Progenitor cell of endocrine pancreas (in vitro differentiated cells): ENCODE measurements at regions not wholly inside any gene's neighbourhood (a gene's known extent, or its start where the extent isn't known, plus 50 kb on each side); places are given as distances from the start of the nearest gene placed in this dataset.

ENCODE experiments used
- DNase-seq: peaks from one replicate; pipeline ENCODE4 v3.0.0; 2021; ENCODE audit warnings: low spot score; ENCODE audit not compliant: unreplicated experiment
- H3K27ac Mint-ChIP-seq: 2 replicates; pipeline ENCODE4 v1.8.0; 2021; ENCODE audit warnings: mild to moderate bottlenecking, moderate library complexity, mixed read lengths
- H3K27me3 Mint-ChIP-seq: 2 replicates; pipeline ENCODE4 v1.8.0; 2021; ENCODE audit warnings: mixed read lengths
- H3K36me3 Mint-ChIP-seq: 2 replicates; pipeline ENCODE4 v1.8.0; 2022; ENCODE audit warnings: mixed read lengths; ENCODE audit not compliant: insufficient read depth
- H3K4me1 Mint-ChIP-seq: 2 replicates; pipeline ENCODE4 v1.8.0; 2021; ENCODE audit warnings: low read depth, mixed read lengths
- H3K4me3 Mint-ChIP-seq: 2 replicates; pipeline ENCODE4 v1.8.0; 2021; ENCODE audit warnings: low read depth, mild to moderate bottlenecking, moderate library complexity, mixed read lengths
- H3K9me3 Mint-ChIP-seq: 2 replicates; pipeline ENCODE4 v1.8.0; 2021; ENCODE audit warnings: low read depth, mixed read lengths
- TF ChIP-seq, protein P1 (sequence below): fragments of 200-600 bp; sonication (generic); IDR thresholded peaks from one replicate; pipeline ENCODE4 v1.5.0; 2021; ENCODE audit warnings: antibody characterized with exemption, mild to moderate bottlenecking; ENCODE audit not compliant: unreplicated experiment

DNA sequence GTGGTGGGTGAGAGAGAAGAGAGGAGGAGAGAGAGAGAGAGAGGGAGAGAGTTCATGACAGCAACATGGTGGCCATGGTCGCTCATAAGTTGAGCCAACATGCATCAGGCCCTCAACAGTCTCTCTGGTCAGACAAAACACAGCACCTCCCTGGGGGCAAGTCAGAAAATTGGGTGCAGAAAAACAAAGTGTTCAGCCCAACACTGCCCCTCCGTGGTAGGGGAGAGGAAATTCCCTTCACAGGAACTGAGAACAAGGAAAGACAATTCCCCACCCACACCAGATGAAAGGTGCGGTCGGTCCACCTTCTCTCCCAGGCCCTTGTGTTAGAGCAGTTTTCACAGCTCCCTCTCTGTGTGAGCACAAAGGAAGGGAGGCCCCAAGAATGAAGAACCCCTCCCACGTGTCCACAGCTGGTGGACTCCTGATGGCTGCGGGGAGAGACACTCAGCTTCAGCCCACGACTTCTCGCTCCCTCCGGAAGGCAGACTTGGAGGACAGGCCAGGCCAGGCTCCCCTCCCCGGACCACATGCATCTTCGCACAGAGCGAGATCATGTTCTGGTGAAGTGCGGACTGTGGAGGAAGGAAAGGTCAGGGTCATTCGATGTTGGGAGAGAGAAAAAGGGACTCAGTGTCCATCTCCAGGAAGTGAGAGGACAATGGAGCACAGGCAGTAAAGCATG lies 181.7 kb downstream of the ANAPC1 start:
- peak; percentile 17 for DNase-seq
- peak overlapping the region; percentile 73 for H3K27ac Mint-ChIP-seq

DNA sequence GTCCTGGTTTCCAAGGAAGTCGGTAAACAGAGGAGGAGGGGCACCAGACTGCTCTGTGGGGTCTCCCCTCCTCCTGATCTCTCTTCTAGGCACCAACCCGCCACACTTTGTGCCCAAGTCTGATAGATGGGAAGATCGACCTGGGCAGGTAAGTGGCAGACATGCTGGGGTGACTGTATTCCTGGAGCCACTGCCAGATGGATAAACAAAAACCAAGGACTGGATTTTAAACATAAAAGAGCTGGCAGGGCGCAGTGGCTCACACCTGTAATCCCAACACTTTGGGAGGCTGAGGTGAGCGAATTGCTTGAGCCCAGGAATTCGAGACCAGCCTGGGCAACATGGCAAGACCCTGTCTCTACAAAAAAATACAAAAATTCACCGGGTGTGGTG lies 181.2 kb downstream of the ANAPC1 start:
- H3K36me3 Mint-ChIP-seq = no peaks in the 10 kb centered on the region
- no peak overlapping the region for H3K4me3 Mint-ChIP-seq
- H3K4me1 Mint-ChIP-seq = peaks cover 9% of the 10 kb centered on the region
- DNase-seq = no peak
- no peak overlapping the region for H3K27ac Mint-ChIP-seq
- no peaks in the 10 kb centered on the region for H3K27me3 Mint-ChIP-seq
- H3K9me3 Mint-ChIP-seq = no peaks in the 10 kb centered on the region
- TF ChIP-seq, protein P1, sequence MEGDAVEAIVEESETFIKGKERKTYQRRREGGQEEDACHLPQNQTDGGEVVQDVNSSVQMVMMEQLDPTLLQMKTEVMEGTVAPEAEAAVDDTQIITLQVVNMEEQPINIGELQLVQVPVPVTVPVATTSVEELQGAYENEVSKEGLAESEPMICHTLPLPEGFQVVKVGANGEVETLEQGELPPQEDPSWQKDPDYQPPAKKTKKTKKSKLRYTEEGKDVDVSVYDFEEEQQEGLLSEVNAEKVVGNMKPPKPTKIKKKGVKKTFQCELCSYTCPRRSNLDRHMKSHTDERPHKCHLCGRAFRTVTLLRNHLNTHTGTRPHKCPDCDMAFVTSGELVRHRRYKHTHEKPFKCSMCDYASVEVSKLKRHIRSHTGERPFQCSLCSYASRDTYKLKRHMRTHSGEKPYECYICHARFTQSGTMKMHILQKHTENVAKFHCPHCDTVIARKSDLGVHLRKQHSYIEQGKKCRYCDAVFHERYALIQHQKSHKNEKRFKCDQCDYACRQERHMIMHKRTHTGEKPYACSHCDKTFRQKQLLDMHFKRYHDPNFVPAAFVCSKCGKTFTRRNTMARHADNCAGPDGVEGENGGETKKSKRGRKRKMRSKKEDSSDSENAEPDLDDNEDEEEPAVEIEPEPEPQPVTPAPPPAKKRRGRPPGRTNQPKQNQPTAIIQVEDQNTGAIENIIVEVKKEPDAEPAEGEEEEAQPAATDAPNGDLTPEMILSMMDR = no peak

More for the DNA sequence above, 181.7 kb downstream of the ANAPC1 start:
- peaks cover 9% of the 10 kb centered on the region for H3K4me1 Mint-ChIP-seq
- TF ChIP-seq, protein P1 = peak; percentile 62
- no peaks in the 10 kb centered on the region for H3K27me3 Mint-ChIP-seq
- H3K36me3 Mint-ChIP-seq = no peaks in the 10 kb centered on the region
- no peaks in the 10 kb centered on the region for H3K9me3 Mint-ChIP-seq
- no peak overlapping the region for H3K4me3 Mint-ChIP-seq

DNA sequence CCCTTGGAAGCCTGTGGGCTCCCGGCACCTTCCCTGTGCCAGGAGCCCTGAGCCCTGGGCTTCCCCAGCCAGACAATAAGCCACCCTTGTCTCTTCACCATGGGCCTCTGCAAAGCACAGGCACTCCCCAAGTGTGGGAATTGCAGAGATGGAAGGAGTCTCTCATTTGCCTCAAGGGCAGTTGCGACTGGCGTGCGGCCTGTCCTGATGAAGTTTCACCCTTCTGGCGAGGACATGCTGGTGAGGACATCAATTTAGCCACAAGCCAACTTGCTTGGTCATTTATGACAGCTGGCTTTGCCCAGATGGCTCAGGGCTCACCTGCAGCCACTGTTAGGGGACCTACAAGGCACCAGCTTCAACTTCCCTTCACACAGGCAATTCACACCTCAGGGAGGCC lies 180.2 kb downstream of the ANAPC1 start:
- H3K4me3 Mint-ChIP-seq = no peak overlapping the region
- H3K4me1 Mint-ChIP-seq = peaks cover 9% of the 10 kb centered on the region
- DNase-seq = no peak
- TF ChIP-seq, protein P1 = no peak
- no peaks in the 10 kb centered on the region for H3K27me3 Mint-ChIP-seq
- H3K27ac Mint-ChIP-seq = no peak overlapping the region
- H3K9me3 Mint-ChIP-seq = no peaks in the 10 kb centered on the region
- H3K36me3 Mint-ChIP-seq = no peaks in the 10 kb centered on the region

DNA sequence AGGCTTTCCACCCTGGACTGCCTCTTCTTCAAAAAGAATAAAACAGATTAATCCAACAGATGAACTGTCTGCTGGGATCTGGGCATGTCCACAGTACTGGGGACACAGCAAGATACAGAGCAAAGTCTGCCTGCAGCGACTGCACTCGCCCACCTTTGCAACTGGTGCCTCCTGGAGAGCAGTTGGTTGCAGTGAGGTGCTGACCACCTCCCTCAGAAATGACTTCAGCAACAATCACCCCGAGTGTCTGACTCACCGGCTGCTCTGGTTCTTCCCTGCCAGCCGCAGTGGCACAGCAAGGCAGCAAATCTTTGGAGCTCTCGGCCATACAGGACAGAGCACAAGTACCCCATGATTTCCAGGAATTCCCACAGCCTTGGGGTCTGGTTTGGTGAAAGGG lies 179.7 kb downstream of the ANAPC1 start:
- no peak for DNase-seq
- Mint-ChIP-seq H3K36me3 (no peaks in the 10 kb centered on the region), H3K4me3 (no peak overlapping the region), H3K27ac (no peak overlapping the region), H3K4me1 (peaks cover 6% of the 10 kb centered on the region), H3K27me3 (no peaks in the 10 kb centered on the region), H3K9me3 (no peaks in the 10 kb centered on the region)
- TF ChIP-seq, protein P1 = no peak

DNA sequence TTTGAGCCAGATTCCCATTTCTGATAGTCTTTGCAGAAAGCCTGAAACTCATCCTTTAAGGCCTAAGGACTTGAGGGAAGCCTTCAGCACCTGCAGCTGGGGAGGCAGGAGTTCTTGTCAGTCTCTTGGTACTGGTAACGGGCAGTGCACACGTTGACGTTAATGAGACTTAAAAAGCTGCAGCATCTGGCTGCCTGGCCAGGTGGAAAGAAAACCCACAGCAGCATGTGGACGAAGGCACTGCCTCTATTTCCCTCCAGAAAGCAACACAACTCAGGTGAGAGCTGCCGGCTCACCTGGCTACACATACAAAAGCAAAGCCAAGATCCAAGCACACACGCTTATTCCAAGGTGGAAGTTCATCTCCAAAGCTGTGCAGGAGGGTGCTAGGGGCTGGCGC lies 178.8 kb downstream of the ANAPC1 start:
- no peak for DNase-seq
- no peak overlapping the region for H3K27ac Mint-ChIP-seq
- TF ChIP-seq, protein P1 = no peak
- peaks cover 9% of the 10 kb centered on the region for H3K4me1 Mint-ChIP-seq
- H3K27me3 Mint-ChIP-seq = no peaks in the 10 kb centered on the region
- no peaks in the 10 kb centered on the region for H3K36me3 Mint-ChIP-seq
- no peak overlapping the region for H3K4me3 Mint-ChIP-seq
- no peaks in the 10 kb centered on the region for H3K9me3 Mint-ChIP-seq
